Limb (tissue), 2 donors: ENCODE measurements at regions not wholly inside any gene's neighbourhood (a gene's known extent, or its start where the extent isn't known, plus 50 kb on each side); places are given as distances from the start of the nearest gene placed in this dataset.
"Not testable (repeated sequence)": the region's sequence is repeated elsewhere in the genome, so short reads cannot be mapped to it uniquely, and the experiment has no call there.

Source experiments
- DNase-seq, 2 donors: peaks; one replicate each; pipeline ENCODE4 v3.0.0-alpha.2; 2016; ENCODE audit errors: extremely low spot score in 2 of 2

DNA sequence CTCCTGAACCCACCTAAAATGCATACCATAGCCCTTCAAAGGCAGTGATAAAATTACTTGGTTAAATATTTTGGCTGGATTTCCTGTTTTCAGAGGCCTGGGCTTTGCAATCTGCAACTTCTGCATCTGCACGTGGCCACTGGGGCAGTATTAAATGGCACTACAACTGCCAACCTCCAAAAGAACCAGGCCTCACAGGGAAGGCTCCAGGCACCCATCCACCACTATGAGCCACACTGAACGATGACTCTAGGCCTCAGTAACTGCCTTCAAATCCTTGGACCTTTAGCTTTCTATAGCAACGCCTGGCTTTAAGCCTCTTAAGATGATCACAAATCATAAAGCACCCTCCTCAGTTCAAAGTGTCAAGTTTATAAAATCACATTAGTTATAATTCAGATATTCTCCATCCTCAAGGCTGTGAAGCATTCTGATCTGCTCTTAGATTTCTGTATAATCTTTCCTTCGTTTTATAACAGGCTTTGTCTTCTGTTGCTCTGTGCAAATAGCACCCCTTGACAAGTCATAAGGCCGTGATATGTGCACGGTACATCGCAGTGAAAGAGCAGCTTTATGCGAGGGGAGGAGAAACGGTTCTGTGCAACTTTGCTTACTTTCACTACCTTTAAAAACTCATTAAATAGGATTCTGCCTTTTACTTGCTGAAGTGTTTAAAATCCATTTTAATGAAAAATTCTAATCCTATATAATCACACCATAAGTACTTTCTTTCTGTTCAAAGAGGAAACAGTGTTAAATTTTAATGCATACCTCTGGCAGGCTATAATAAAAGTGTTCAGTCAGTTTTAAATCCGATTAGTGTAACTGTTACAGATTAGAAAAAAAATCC lies 196.4 kb upstream of the G2E3 start:
- no peak for DNase-seq

DNA sequence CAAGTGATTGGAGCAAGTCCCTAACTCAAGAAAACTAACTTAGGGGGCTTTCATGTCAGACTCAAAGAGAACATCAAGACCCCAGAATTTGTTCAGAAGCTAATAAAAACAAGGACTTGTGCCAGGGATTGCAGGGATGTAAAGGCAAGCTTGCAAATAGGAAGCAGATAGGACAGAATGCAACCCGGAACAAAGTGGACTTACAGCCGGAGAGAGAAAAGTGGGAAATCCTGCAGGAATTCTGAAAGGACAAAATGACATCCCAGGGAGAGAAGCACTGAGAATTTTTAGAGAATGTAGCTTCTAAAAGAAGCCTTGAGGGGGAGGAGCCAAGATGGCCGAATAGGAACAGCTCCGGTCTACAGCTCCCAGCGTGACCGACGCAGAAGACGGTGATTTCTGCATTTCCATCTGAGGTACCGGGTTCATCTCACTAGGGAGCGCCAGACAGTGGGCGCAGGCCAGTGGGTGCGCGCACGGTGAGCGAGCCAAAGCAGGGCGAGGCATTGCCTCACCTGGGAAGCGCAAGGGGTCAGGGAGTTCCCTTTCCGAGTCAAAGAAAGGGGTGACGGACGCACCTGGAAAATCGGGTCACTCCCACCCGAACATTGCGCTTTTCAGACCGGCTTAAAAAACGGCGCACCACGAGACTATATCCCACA lies 195.6 kb upstream of the G2E3 start:
- not testable (repeated sequence) for DNase-seq

DNA sequence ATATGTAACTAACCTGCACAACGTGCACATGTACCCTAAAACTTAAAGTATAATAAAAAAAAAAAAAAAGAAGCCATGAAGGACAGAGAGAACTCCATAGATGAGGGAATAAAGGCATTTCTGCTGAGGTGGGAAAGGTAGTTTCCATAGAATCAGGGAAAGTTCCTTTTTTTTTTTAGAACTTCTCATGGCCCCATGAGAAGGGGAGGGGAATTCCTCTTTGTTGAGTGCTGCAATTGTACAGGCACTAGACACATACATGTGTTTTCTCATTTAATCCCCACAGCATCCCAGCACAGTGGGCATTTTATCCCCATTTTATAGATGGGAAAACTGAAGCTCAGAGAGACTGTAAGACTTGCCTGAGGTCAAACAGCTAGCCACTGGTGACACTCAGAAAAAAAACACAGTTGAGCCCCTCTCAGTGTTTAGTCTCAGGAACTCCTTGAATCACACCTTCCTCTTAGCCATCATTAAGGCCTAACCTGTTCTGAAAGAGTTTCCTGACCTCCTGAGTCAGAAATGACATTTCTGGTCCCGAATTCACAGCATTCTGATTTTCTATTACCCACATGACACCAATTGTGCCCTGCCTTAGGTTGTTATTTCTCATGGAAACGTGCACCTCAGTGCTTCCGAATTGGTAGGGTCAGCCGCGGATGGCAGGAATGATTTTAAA lies 189.3 kb upstream of the G2E3 start:
- DNase-seq = no peak

- no peak for DNase-seq
Observed at GRCh38 chr14:30373053-30373452, 185.9 kb upstream of the G2E3 start.

- no peak for DNase-seq
Observed at GRCh38 chr14:30373526-30373925, 185.4 kb upstream of the G2E3 start.

- DNase-seq = peak in 1 of 2 donors; percentile 63
Observed at GRCh38 chr14:30375296-30375892, 183.6 kb upstream of the G2E3 start.

GRCh38 chr14:30381861-30382480 lies 177.0 kb upstream of the G2E3 start:
- peak in 1 of 2 donors; percentile 60 for DNase-seq

- no peak for DNase-seq
Observed at GRCh38 chr14:30385925-30386324, 173.0 kb upstream of the G2E3 start.

DNA sequence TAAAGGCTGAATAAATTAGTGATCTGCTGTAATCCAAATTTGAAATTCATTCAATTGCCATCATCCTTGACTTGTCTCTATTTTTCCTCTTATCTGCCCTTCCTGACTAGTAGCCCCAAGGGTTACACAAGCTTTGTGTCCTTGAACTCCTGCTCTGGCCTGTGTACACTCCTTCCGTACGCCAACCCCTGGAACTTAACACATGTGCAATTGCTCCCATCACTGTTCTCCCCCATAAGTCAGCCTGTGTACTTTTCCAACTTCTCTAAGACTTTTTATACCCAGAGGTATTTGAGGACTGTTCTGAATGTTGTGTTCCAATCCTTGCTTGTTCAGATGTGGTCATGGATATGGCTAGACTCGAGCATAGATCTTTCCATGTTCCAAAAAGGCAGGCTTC lies 171.1 kb upstream of the G2E3 start:
- no peak for DNase-seq

GRCh38 chr14:30389134-30389876 lies 169.7 kb upstream of the G2E3 start:
- no peak for DNase-seq

GRCh38 chr14:30389877-30390385 lies 169.0 kb upstream of the G2E3 start:
- DNase-seq = no peak

GRCh38 chr14:30395065-30395464 lies 163.9 kb upstream of the G2E3 start:
- no peak for DNase-seq

GRCh38 chr14:30402846-30403245 lies 156.1 kb upstream of the G2E3 start:
- no peak for DNase-seq

- DNase-seq = no peak
Observed at GRCh38 chr14:30403791-30404190, 155.2 kb upstream of the G2E3 start.

- not testable (repeated sequence) for DNase-seq
Observed at GRCh38 chr14:30409508-30410015, 149.4 kb upstream of the G2E3 start.

DNA sequence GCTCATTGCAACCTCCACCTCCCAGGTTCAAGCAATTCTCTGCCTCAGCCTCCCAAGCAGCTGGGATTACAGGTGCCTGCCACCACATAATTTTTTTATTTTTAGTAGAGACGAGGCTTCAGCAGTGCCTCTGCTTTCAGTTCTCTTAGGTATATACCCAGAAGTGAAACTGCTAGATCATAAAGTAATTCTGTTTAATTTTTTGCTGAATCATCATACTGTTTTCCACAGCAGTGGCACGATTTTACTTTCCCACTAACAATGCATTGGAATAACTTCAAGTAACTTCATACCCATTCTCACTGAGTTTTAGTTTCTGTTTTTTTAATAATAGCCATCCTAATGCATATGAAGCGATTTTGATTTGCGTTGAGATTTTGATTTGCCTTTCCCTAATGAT lies 148.0 kb upstream of the G2E3 start:
- no peak for DNase-seq

GRCh38 chr14:30413184-30413583 lies 145.8 kb upstream of the G2E3 start:
- not testable (repeated sequence) for DNase-seq

- no peak for DNase-seq
Observed at GRCh38 chr14:30417121-30417520, 141.8 kb upstream of the G2E3 start.

DNA sequence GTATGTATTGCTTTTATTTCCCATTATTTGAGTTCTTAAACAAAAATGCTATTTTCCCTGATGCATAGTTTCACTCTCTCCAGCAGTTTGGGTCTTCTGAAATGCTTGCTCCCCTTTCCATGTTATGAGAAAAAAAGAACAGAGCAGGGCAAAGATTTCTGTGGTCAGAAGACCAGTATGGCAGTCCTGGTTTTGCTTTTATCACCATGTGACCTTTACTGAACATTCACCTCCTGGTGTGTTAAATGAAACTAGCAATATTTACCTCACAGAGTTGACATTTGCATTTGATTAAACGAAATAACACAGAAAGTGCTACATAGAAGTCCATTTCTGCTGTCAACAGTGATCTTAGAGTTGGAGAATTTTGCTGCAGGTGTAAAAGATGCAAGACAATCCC lies 141.0 kb upstream of the G2E3 start:
- DNase-seq = no peak

DNA sequence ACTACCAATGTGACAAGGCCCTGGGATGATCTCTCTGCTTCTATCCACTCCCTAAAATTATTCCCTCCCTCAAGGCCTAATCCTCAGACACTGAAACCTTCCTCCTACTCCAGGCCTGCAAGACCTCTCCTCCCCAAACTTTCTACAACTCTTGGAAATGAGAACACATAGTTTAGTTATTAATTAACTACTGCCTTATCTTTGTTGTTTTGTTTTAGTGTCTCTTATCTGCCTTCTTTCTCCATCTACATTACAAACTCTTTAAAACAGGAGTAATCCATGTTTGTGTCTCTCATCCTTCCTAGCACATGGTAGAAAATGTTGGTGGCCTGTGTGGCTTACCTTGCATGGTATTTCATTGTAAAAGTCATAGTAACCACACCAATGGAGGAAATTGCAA lies 139.9 kb upstream of the G2E3 start:
- no peak for DNase-seq
